ENCODE measurements at regions not wholly inside any gene's neighbourhood (a gene's known extent, or its start where the extent isn't known, plus 50 kb on each side); places are given as distances from the start of the nearest gene placed in this dataset.

- no peak for DNase-seq
These were observed 265.3 kb downstream of the TBL1XR1 start for GRCh38 chr3:176931991-176932390.

GRCh38 chr3:176930942-176931341, 266.3 kb downstream of the TBL1XR1 start:
- no peak for DNase-seq

DNA sequence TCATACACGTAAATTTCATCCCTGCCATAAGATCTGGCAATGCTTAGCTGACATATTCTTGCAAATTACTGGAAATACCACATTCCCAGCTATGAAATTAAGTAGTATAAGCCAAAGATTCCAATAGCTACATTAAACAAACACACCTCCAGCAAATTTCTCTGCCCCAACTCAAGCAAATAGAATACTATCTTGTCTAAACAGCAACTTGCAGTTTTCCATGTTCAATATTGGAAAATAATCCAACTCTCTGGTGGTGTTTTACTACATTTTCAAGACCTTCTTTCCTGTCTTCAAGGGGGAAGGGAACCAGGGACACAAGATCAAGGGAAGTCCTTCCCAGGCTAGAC, 268.7 kb downstream of the TBL1XR1 start:
- DNase-seq = no peak

DNA sequence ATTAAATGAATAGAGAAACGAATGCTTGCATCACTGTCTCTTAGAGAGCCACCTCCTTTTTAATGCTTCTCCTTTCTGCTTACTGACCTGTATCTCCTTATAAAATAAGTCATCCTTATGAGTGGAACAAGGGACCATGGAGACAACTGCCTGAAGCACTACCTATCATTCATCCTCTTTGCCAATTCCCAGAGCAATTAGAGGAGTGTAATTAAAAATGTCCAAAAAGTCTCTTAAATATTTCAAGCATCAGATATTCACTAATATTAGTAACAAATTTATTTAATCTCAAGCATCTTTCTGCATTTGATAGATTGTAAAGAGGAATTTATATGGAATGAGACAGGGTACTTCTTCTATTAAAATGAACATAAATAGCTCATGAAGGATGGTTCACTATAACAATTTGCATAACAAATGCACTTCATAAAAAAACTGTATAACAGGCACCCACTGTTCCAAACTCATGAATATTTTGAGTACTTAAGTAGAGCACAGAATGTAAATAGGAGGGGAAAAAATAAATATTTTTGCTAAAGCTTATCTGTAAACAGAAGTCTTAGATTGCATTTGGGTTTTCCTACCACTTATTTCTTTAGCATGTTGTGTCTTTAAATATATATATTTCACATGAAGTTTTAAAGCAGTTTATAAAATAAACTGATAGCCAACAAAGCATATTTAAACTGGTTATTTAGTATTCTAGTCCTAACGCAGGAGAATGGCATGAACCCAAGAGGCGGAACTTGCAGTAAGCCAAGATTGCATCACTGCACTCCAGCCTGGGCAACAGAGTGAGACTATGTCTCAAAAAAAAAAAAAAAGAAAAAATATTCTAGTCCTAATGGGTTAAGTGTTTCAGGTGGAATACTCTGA, 269.3 kb downstream of the TBL1XR1 start:
- DNase-seq = no peak

GRCh38 chr3:176927280-176927679, 270.0 kb downstream of the TBL1XR1 start:
- no peak for DNase-seq

DNA sequence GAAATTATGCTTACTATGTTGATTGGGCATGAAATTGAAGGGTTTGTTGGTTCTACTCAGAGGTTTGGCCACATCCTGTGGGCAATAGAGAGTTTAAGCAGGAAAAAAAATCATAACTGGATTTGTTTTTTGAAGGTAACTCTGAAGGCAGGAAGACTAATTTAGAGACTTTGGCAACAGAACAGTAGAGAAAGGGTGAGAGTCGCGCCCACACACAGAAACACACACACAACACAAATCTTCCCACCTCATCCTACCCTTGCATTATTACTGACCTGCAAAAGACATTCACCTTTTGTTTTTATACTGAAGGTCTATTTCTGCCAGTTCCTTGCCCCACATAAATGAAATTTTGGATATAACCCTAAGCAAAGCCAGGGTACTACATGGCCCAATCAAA, 270.6 kb downstream of the TBL1XR1 start:
- DNase-seq = no peak

GRCh38 chr3:176926034-176926433, 271.2 kb downstream of the TBL1XR1 start:
- DNase-seq = no peak

GRCh38 chr3:176920766-176921160, 276.5 kb downstream of the TBL1XR1 start:
- no peak for DNase-seq

DNA sequence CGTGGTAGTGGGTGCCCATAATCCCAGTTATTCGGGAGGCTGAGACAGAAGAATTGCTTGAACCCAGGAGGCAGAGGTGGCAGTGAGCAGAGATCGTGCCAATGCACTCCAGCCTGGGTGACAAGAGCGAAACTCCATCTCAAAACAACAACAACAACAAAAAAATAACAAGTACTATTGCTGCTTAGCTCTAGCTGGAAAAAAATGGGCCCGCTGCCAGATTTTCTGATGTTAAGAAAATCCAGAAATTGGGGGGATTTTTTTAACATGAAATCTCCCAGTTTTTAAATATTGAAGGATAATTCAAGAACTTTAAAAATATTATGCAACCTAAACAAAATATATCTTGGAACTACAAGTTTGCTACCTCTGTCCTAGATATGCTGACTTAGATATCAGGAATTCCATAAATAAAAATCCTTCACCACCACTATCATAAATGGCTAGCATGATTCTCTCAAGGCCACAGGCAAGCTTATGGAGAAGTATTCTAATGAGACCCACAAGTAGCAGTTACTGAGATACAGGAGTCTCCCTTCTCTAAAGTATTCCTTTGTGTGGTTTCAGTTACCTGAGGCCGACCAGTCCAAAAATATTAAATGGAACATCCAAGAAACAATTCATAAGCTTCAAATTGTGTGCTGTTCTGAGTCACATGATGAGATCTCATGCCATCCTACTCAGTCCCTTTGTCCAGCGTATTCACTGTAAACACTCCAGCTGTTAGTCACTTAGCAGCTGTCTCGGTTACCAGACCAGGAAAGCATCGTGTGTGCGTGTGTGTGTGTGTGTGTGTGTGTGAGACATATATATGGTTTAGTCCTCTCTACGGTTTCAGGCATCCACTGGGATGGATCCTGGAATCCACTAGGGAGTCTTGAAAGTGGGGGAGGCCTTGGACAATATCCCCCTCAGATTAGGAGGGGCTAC, 277.2 kb downstream of the TBL1XR1 start:
- no peak for DNase-seq

GRCh38 chr3:176916777-176917176, 280.5 kb downstream of the TBL1XR1 start:
- no peak for DNase-seq

DNA sequence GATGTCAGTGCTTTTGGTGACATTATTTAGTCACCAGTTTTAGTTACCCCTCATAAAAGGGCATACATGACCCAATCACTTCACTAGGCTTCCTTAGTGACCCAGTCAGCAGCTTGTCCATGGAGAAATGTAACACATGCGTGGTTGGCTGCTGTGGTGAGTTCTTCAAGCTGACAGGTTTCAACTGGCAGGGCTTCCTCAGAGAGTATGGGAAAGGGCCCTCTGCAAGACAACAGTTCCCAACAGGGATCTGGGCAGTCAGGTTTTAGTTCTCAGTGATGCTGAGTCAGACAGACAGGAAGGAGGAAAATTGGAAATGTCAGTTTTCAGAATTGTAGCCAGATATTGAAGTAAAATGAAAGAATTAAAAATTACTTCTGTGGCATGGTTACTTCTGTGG, 282.5 kb downstream of the TBL1XR1 start:
- no peak for DNase-seq

- DNase-seq = no peak
These were observed 285.7 kb downstream of the TBL1XR1 start for GRCh38 chr3:176911579-176911978.

DNA sequence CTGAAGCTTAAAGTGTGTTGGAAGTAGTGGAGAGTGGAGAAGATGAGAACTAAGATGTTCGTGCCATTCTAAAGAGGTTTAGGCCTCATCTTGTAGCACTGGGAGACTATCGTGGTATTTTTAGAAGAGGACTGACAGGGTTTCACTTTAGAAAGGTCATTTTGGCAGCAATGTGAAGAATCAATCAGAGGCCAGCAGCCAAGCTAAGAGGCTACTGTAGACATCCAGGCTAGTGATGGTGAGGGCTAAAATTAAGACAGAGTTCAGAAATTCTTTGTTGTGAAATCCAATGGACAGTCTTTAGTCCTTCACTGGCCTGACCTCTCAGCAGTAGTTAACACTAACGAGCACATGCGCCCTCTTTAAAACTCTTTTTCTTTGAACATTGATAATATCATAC, 288.2 kb downstream of the TBL1XR1 start:
- no peak for DNase-seq

DNA sequence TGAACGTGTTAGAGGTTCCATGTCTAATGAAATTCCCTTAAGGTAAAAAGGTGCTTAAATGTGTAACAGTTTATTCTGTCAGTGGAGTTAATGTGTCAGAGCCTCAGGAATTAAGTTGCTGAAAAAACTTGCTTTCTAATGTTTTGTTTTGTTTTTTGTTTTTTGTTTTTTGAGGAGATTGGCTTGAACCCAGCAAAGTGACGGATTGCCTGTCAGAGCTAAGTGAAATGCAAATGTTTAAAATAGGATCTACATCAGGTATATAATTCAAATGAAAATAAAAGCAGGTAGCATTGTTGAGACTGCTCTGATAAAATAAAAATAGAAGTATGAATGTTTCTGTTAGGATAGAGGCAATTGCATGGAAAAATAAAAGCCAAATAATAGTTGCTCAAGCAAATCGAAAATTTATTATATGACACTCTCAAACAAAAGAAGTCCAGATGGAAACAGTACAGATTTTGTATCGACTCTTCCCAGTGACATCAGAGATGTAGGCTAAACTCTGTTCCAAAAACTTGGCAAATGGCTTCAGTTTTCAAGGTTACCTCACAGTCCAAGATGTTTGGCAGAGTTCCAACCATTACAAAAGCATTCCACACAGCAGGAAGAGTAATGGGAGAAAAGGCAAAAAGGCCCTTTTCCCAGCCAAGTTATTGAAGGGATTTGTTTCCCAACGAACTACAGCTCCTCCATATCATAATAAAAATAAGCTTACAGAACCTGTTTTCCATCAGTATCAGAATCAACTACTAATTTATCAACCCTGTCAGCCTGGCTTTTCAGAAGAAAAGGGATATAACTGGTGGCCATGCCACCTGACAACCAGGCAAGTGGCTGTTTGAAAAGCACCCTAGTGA, 291.0 kb downstream of the TBL1XR1 start:
- no peak for DNase-seq

DNA sequence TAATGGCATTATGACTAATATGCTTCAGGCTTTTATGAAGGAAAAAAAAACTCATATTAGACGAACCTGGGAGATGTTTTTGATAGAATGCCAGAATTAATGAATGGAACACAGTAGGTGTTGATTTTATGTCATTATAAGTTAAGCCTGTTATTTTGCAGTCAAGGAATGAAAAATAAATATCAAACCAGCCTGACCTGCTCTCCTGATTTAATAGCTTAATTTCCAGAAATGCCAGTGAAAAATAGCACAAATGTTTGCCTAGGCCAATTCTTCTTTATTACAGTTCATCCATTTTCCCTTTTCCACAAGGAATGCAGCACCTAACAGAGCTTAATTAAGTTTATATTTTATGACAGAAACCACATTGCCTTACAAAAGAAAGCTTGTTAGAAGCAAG, 292.0 kb downstream of the TBL1XR1 start:
- DNase-seq = no peak

GRCh38 chr3:176904506-176904905, 292.8 kb downstream of the TBL1XR1 start:
- DNase-seq = no peak

- no peak for DNase-seq
These were observed 300.6 kb downstream of the TBL1XR1 start for GRCh38 chr3:176896640-176897039.

DNA sequence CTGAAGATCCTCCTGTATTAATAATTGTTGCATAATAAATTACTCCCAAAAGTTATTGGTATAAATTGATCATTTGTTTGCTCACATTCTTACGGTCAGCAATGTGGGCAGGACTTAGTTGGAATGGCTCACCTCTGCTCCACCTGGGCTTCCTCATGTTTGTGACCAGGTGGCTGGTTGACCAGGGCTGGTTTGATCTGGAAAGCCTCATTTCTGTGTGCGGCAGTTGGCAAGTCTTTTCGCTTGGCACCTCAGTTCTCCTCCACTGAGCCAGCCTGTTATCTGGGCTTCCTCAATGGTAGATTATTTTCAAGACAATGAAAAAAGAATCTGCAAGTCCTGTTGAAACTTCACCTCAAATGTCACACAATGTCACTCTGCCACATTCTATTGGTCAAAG, 301.1 kb downstream of the TBL1XR1 start:
- DNase-seq = no peak

DNA sequence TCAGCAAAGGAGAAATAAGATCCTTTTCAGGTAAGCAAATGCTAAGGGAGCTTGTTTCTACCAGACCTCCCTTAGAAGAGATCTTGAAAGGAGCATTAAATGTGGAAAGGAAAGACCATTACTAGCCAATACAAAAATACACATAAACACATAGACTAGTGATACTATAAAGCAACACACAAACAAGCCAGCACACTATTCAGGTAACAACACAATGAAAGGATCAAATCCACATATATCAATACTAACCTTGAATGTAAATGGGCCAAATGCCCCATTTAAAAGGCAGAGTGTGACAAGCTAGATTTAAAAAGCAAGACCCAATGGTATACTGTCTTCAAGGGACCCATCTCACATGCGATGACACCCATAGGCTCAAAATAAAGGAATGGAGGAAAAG, 317.6 kb downstream of the TBL1XR1 start:
- DNase-seq = no peak

DNA sequence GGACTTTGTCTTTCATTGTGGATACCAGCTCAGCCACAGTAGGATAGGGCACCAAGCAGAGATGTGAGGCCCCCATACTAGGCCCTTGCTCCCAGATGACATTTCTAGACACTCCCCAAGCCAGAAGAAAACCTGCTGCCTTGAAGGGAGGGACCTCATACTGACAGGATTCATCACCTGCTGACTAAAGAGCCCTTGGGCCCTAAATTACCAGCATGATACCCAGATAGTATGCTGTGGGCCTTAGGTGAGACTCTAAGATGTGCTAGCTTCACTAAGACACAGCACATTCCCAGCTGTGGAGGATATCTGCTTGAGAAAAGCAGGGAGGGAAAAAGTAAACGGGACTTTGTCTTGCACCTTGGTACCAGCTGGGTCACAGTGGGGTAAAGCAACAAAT, 324.0 kb downstream of the TBL1XR1 start:
- DNase-seq = no peak

- peak; percentile 19 for DNase-seq
These were observed 324.5 kb downstream of the TBL1XR1 start for GRCh38 chr3:176872771-176873209.

- no peak for DNase-seq
These were observed 326.8 kb downstream of the TBL1XR1 start for GRCh38 chr3:176870451-176870850.

Measured in activated T-cell treated with anti-CD3 and anti-CD28 coated beads for 4 hours (primary cell).